CD4-positive, CD25-positive, alpha-beta regulatory T cell (primary cell): ENCODE measurements at regions not wholly inside any gene's neighbourhood (a gene's known extent, or its start where the extent isn't known, plus 50 kb on each side); places are given as distances from the start of the nearest gene placed in this dataset.

ENCODE experiments used
- ATAC-seq, 2 donors: fragments of 150-1000 bp; cut with Tn5 transposase; one replicate each; pipeline ENCODE4 v1.10.0; 2021; ENCODE audit warnings: low read depth in 2 of 2, moderate number of reproducible peaks in 2 of 2, moderate library complexity in 1 of 2
- DNase-seq, 3 donors: peaks; one replicate each; pipeline versions ENCODE4 v3.0.0 to v3.0.0-alpha.2; 2012 to 2022; ENCODE audit warnings: mixed read lengths in 1 of 3
- H3K27ac ChIP-seq: one replicate; pipeline ENCODE4 v1.7.0; 2013; ENCODE audit warnings: mild to moderate bottlenecking, low read length; ENCODE audit not compliant: insufficient read depth, poor library complexity, severe bottlenecking
- H3K27me3 ChIP-seq: one replicate; pipeline ENCODE4 v1.7.0; 2013; ENCODE audit warnings: low read length; ENCODE audit not compliant: control insufficient read depth, insufficient read depth
- H3K36me3 ChIP-seq: one replicate; pipeline ENCODE4 v1.7.0; 2013; ENCODE audit warnings: mild to moderate bottlenecking, low read length, moderate library complexity; ENCODE audit not compliant: control insufficient read depth, insufficient read depth
- H3K4me1 ChIP-seq: 2 replicates; pipeline ENCODE4 v1.7.0; 2013; ENCODE audit warnings: mild to moderate bottlenecking, low read length; ENCODE audit not compliant: insufficient read depth, control insufficient read depth, poor library complexity, severe bottlenecking
- H3K4me3 ChIP-seq: one replicate; pipeline ENCODE4 v1.7.0; 2013; ENCODE audit warnings: low read depth, mild to moderate bottlenecking, low read length, moderate library complexity
- H3K9me3 ChIP-seq, 2 experiments: 1 replicate in 1 of 2; 2 replicates in 1 of 2; pipeline ENCODE4 v1.7.0; 2013; ENCODE audit warnings: low read length in 2 of 2, mild to moderate bottlenecking in 1 of 2, moderate library complexity in 1 of 2; ENCODE audit not compliant: control insufficient read depth in 2 of 2
- H3K27ac Mint-ChIP-seq, 3 donors: one replicate each; pipeline ENCODE4 v1.8.0; 2020 to 2022; ENCODE audit warnings: mild to moderate bottlenecking in 3 of 3, mixed read lengths in 3 of 3, moderate library complexity in 2 of 3
- H3K27me3 Mint-ChIP-seq: one replicate; pipeline ENCODE4 v1.8.0; 2022; ENCODE audit warnings: mild to moderate bottlenecking, mixed read lengths
- H3K36me3 Mint-ChIP-seq: one replicate; pipeline ENCODE4 v1.8.0; 2020; ENCODE audit warnings: mixed read lengths
- H3K4me1 Mint-ChIP-seq, 4 donors: one replicate each; pipeline ENCODE4 v1.8.0; 2020 to 2022; ENCODE audit warnings: mixed read lengths in 4 of 4, mild to moderate bottlenecking in 1 of 4
- H3K4me3 Mint-ChIP-seq, 4 donors: one replicate each; pipeline ENCODE4 v1.8.0; 2020 to 2022; ENCODE audit warnings: mild to moderate bottlenecking in 4 of 4, mixed read lengths in 4 of 4, moderate library complexity in 3 of 4
- H3K9me3 Mint-ChIP-seq, 7 donors: one replicate each; pipeline ENCODE4 v1.8.0; 2020 to 2022; ENCODE audit warnings: mixed read lengths in 7 of 7, mild to moderate bottlenecking in 3 of 7, moderate library complexity in 2 of 7

GRCh38 chr4:149932188-149932587 lies 116.5 kb upstream of the IQCM start:
- Histone ChIP-seq H3K27me3 (no peaks in the 10 kb centered on the region), H3K9me3 (no peaks in the 10 kb centered on the region), H3K4me3 (no peak overlapping the region), H3K4me1 (no peaks in the 10 kb centered on the region), H3K36me3 (no peaks in the 10 kb centered on the region), H3K27ac (no peak overlapping the region)
- Mint-ChIP-seq H3K4me3 (no peak overlapping the region), H3K27ac (no peak overlapping the region), H3K27me3 (peaks cover 6% of the 10 kb centered on the region), H3K9me3 (peaks cover 0 to 3% (median 1%) of the 10 kb centered on the region in 7 donors), H3K4me1 (no peaks in the 10 kb centered on the region), H3K36me3 (no peaks in the 10 kb centered on the region)
- ATAC-seq (no peak), DNase-seq (no peak)

DNA sequence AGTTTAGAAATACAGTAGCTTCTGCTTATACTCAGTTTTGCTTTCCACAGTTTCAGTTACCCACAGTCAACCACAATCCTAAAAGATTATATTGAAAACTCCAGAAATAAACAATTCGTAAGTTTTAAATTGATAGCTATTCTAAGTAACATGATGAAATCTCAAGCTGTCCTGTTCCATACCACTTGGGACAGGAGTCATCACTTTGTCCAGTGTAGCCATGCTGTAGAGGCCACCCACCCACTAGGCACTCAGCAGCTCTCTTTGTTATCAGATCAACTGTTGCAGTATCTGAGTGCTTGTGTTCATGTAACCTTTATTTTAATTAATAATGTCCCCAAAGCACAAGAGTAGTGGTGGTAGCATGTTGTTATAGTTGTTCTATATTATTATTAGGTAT lies 117.5 kb upstream of the IQCM start:
- H3K27me3 Mint-ChIP-seq: peaks cover 6% of the 10 kb centered on the region
- no peak overlapping the region for H3K4me3 Mint-ChIP-seq
- Histone ChIP-seq H3K27me3 (no peaks in the 10 kb centered on the region), H3K4me3 (no peak overlapping the region), H3K9me3 (no peaks in the 10 kb centered on the region), H3K36me3 (no peaks in the 10 kb centered on the region), H3K4me1 (no peaks in the 10 kb centered on the region), H3K27ac (no peak overlapping the region)
- no peak for ATAC-seq
- H3K36me3 Mint-ChIP-seq: no peaks in the 10 kb centered on the region
- no peak overlapping the region for H3K27ac Mint-ChIP-seq
- no peaks in the 10 kb centered on the region for H3K4me1 Mint-ChIP-seq
- DNase-seq: no peak
- H3K9me3 Mint-ChIP-seq: peaks cover 0 to 3% (median 2%) of the 10 kb centered on the region in 7 donors

DNA sequence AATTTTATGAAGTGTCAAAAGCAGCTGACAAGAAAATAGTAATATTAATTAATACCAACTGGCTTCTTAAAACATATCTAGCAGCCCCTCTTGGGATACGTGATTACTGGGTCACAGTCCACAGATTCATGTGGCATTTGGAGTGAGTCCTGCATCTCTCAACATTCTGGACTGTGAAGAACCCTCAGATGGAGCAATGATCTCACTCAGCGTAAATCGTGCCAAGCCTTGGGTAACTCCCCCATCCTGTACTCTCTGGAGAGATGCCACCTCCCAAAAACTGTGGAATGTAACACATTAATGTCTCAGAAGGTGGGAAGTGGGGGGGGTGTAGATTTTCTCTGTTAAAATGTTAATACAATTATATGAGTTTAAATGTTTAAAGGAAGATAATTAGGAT lies 118.2 kb upstream of the IQCM start:
- H3K4me3 Mint-ChIP-seq: no peak overlapping the region
- Histone ChIP-seq H3K27ac (no peak overlapping the region), H3K36me3 (no peaks in the 10 kb centered on the region), H3K4me3 (no peak overlapping the region), H3K9me3 (no peaks in the 10 kb centered on the region), H3K4me1 (no peaks in the 10 kb centered on the region), H3K27me3 (no peaks in the 10 kb centered on the region)
- no peak for DNase-seq
- peaks cover 0 to 7% (median 3%) of the 10 kb centered on the region in 7 donors for H3K9me3 Mint-ChIP-seq
- H3K36me3 Mint-ChIP-seq: no peaks in the 10 kb centered on the region
- H3K27me3 Mint-ChIP-seq: peaks cover 6% of the 10 kb centered on the region
- H3K27ac Mint-ChIP-seq: no peak overlapping the region
- ATAC-seq: no peak
- no peaks in the 10 kb centered on the region for H3K4me1 Mint-ChIP-seq

DNA sequence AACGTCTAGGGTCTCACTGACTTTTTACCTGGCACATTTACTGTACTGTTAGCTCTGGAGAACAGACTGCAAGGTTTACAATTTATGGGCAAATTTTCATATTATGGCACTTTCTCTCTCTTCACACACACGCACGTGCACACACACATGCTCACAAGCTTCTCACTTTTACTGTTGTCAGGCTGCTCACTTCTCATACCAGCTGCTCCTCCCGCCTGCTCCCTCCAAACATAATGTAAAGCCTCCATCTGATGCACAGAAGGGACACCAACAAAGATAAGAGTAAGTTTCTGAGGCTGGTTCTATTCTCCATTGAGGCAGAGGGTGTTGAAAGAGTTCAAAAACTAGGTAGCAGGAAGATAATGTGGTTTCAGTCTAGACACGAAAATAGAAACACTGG lies 128.9 kb upstream of the DCLK2 start:
- peaks cover 8% of the 10 kb centered on the region for H3K27me3 Mint-ChIP-seq
- DNase-seq (no peak), ATAC-seq (no peak)
- H3K36me3 Mint-ChIP-seq: no peaks in the 10 kb centered on the region
- no peak overlapping the region for H3K4me3 ChIP-seq
- no peak overlapping the region for H3K4me3 Mint-ChIP-seq
- H3K36me3 ChIP-seq: no peaks in the 10 kb centered on the region
- no peaks in the 10 kb centered on the region for H3K27me3 ChIP-seq
- no peaks in the 10 kb centered on the region for H3K4me1 Mint-ChIP-seq
- H3K9me3 ChIP-seq: no peaks in the 10 kb centered on the region
- no peak overlapping the region for H3K27ac Mint-ChIP-seq
- no peak overlapping the region for H3K27ac ChIP-seq
- peaks cover 0 to 1% (median 0%) of the 10 kb centered on the region in 7 donors for H3K9me3 Mint-ChIP-seq
- H3K4me1 ChIP-seq: no peaks in the 10 kb centered on the region

- Mint-ChIP-seq H3K27me3 (peaks cover 8% of the 10 kb centered on the region), H3K4me1 (no peaks in the 10 kb centered on the region), H3K9me3 (peaks cover 0 to 1% (median 0%) of the 10 kb centered on the region in 7 donors), H3K27ac (no peak overlapping the region), H3K36me3 (no peaks in the 10 kb centered on the region), H3K4me3 (no peak overlapping the region)
- Histone ChIP-seq H3K4me1 (no peaks in the 10 kb centered on the region), H3K4me3 (no peak overlapping the region), H3K27me3 (no peaks in the 10 kb centered on the region), H3K9me3 (no peaks in the 10 kb centered on the region), H3K27ac (no peak overlapping the region), H3K36me3 (no peaks in the 10 kb centered on the region)
- no peak for DNase-seq
- ATAC-seq: no peak
Observed at GRCh38 chr4:149951152-149951900, 126.9 kb upstream of the DCLK2 start.

GRCh38 chr4:149952101-149952500 lies 126.1 kb upstream of the DCLK2 start:
- no peaks in the 10 kb centered on the region for H3K27me3 ChIP-seq
- Mint-ChIP-seq H3K9me3 (peaks cover 0 to 1% (median 0%) of the 10 kb centered on the region in 7 donors), H3K27me3 (peaks cover 5% of the 10 kb centered on the region), H3K4me1 (no peaks in the 10 kb centered on the region), H3K27ac (no peak overlapping the region), H3K36me3 (no peaks in the 10 kb centered on the region), H3K4me3 (no peak overlapping the region)
- DNase-seq: no peak
- H3K36me3 ChIP-seq: no peaks in the 10 kb centered on the region
- no peak overlapping the region for H3K27ac ChIP-seq
- H3K9me3 ChIP-seq: no peaks in the 10 kb centered on the region
- no peak for ATAC-seq
- no peaks in the 10 kb centered on the region for H3K4me1 ChIP-seq
- no peak overlapping the region for H3K4me3 ChIP-seq

GRCh38 chr4:149952716-149953115 lies 125.5 kb upstream of the DCLK2 start:
- Mint-ChIP-seq H3K9me3 (peaks cover 0 to 1% (median 0%) of the 10 kb centered on the region in 7 donors), H3K27ac (no peak overlapping the region), H3K27me3 (peaks cover 4% of the 10 kb centered on the region), H3K4me3 (no peak overlapping the region), H3K4me1 (no peaks in the 10 kb centered on the region), H3K36me3 (no peaks in the 10 kb centered on the region)
- Histone ChIP-seq H3K27me3 (no peaks in the 10 kb centered on the region), H3K4me3 (no peak overlapping the region), H3K27ac (no peak overlapping the region), H3K36me3 (no peaks in the 10 kb centered on the region), H3K4me1 (no peaks in the 10 kb centered on the region), H3K9me3 (no peaks in the 10 kb centered on the region)
- DNase-seq: no peak
- no peak for ATAC-seq

DNA sequence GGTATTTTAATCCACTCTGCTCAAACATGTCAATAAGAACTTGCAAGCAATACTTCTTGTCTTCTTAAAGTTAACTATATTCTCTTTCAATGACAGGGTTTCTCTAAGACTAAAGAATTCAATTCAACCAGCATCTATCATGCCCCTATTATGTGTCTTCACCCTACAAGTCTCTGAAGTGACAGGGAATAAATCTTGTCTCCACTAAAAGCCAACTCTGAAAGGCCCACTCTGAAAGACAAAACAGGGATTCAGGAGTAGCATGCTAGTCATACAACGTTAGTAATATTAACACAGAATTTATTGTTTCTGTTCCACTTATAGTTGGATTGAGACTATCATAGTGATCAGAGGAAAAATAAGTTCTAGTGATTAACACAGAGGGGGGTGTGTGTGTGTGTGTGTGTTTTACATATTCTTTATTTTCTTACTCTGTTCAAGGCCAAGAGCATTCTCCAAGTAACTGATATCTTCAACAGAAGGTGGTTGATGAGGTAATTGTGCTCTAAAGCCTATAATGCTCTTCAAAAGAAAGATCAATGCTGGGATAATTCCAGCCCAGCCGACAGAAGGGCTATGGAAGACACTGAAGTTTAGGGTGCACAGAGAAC lies 122.4 kb upstream of the DCLK2 start:
- Histone ChIP-seq H3K9me3 (no peaks in the 10 kb centered on the region), H3K27me3 (no peaks in the 10 kb centered on the region), H3K4me3 (no peak overlapping the region), H3K27ac (no peak overlapping the region), H3K36me3 (no peaks in the 10 kb centered on the region), H3K4me1 (no peaks in the 10 kb centered on the region)
- Mint-ChIP-seq H3K36me3 (no peaks in the 10 kb centered on the region), H3K27me3 (peaks cover 6% of the 10 kb centered on the region), H3K4me3 (no peak overlapping the region), H3K9me3 (peaks cover 0 to 2% (median 0%) of the 10 kb centered on the region in 7 donors), H3K27ac (no peak overlapping the region), H3K4me1 (no peaks in the 10 kb centered on the region)
- ATAC-seq (no peak), DNase-seq (no peak)
